H1 (cell line): ENCODE measurements at regions not wholly inside any gene's neighbourhood (a gene's known extent, or its start where the extent isn't known, plus 50 kb on each side); places are given as distances from the start of the nearest gene placed in this dataset.

Experiments
- CTCF ChIA-PET: fragments of 300-600 bp; sonication (Branson Sonifier 250); formaldehyde crosslinking; loops from one replicate; lab custom pipeline; 2021; ENCODE audit not compliant: partially characterized antibody; lab: Charles Lee
- POLR2A ChIA-PET: fragments of 300-600 bp; sonication (Branson Sonifier 250); formaldehyde crosslinking; loops from one replicate; lab custom pipeline; 2021; ENCODE audit warnings: inconsistent platforms; ENCODE audit not compliant: partially characterized antibody; lab: Charles Lee
- DNase-seq, 2 experiments: peaks; one replicate each; pipeline versions ENCODE4 v3.0.0 to v3.0.0-alpha.2; 2010 to 2022; ENCODE audit warnings: low spot score in 2 of 2, low read depth in 1 of 2, mixed read lengths in 1 of 2
- FAIRE-seq: peaks from 2 replicates; lab custom pipeline; 2011; peaks lifted over from hg19 to GRCh38; lab: Jason Lieb, UNC
- H2AFZ ChIP-seq: 2 replicates; pipeline ENCODE4 v1.8.1; 2012; ENCODE audit warnings: low read length, inconsistent platforms
- H2AK5ac ChIP-seq: 2 replicates; pipeline ENCODE4 v1.6.1; 2013; ENCODE audit warnings: low read depth, low read length
- H2BK120ac ChIP-seq: replicated peaks from 2 replicates; pipeline ENCODE3; 2013; ENCODE audit warnings: low read depth, low read length, inconsistent platforms
- H2BK12ac ChIP-seq: 2 replicates; pipeline ENCODE4 v1.6.1; 2013; ENCODE audit warnings: low read depth, low read length
- H2BK15ac ChIP-seq: 2 replicates; pipeline ENCODE4 v1.6.1; 2013; ENCODE audit warnings: low read length
- H2BK20ac ChIP-seq: 2 replicates; pipeline ENCODE4 v1.6.1; 2013; ENCODE audit warnings: low read length
- H2BK5ac ChIP-seq: 2 replicates; pipeline ENCODE4 v1.6.1; 2013; ENCODE audit warnings: low read depth, low read length
- H3K14ac ChIP-seq: 2 replicates; pipeline ENCODE4 v1.6.1; 2013; ENCODE audit warnings: inconsistent platforms; ENCODE audit not compliant: insufficient read length
- H3K18ac ChIP-seq: 2 replicates; pipeline ENCODE4 v1.6.1; 2013; ENCODE audit warnings: low read length; ENCODE audit errors: extremely low read depth
- H3K23ac ChIP-seq: 2 replicates; pipeline ENCODE4 v1.6.1; 2013; ENCODE audit warnings: inconsistent platforms; ENCODE audit not compliant: insufficient read length
- H3K23me2 ChIP-seq: 2 replicates; pipeline ENCODE4 v1.6.1; 2013; ENCODE audit warnings: low read depth, low read length
- H3K27ac ChIP-seq: 2 replicates; pipeline ENCODE4 v1.6.1; 2011; ENCODE audit warnings: low read depth, low read length, inconsistent platforms
- H3K27me3 ChIP-seq, 4 experiments: replicated peaks in 1 of 4; 1 replicate in 1 of 4; 2 replicates in 3 of 4; pipeline versions ENCODE4 v1.6.1 to v1.8.1; 2011 to 2013; ENCODE audit warnings: low read length in 3 of 4, mild to moderate bottlenecking in 3 of 4, inconsistent platforms in 2 of 4, mixed read lengths in 2 of 4, moderate library complexity in 1 of 4; ENCODE audit not compliant: control insufficient read depth in 3 of 4, insufficient read depth in 3 of 4; ENCODE audit errors: extremely low read depth in 1 of 4
- H3K36me3 ChIP-seq, 4 experiments: 2 replicates each; pipeline versions ENCODE4 v1.6.1 to v1.8.1; 2011 to 2013; ENCODE audit warnings: mild to moderate bottlenecking in 4 of 4, low read length in 3 of 4, moderate library complexity in 2 of 4, control low read depth in 1 of 4, inconsistent platforms in 1 of 4; ENCODE audit not compliant: insufficient read depth in 4 of 4, control insufficient read depth in 2 of 4
- H3K4ac ChIP-seq: replicated peaks from 2 replicates; pipeline ENCODE3; 2013; ENCODE audit warnings: low read length, low read depth, mixed read lengths, inconsistent platforms; ENCODE audit not compliant: insufficient read length
- H3K4me1 ChIP-seq, 4 experiments: replicated peaks in 1 of 4; 1 replicate in 1 of 4; 2 replicates in 3 of 4; pipeline versions ENCODE4 v1.6.1 to v1.8.1; 2011 to 2013; ENCODE audit warnings: low read length in 3 of 4, inconsistent platforms in 2 of 4, mixed read lengths in 1 of 4; ENCODE audit not compliant: insufficient read depth in 4 of 4, control insufficient read depth in 3 of 4
- H3K4me2 ChIP-seq, 2 experiments: 2 replicates each; pipeline versions ENCODE4 v1.6.1 to v1.8.1; 2011 to 2013; ENCODE audit warnings: low read depth in 2 of 2, low read length in 2 of 2, control low read depth in 1 of 2, inconsistent platforms in 1 of 2, mild to moderate bottlenecking in 1 of 2; ENCODE audit not compliant: insufficient read depth in 1 of 2
- H3K4me3 ChIP-seq, 4 experiments: fragments of 200-600, 300-600 bp in 1 of 4; sonication (generic), shearing (Covaris generic), sonication (Bioruptor Twin) in 1 of 4; 2 replicates each; pipeline versions ENCODE4 v1.5.1 to v1.8.1; 2011 to 2016; ENCODE audit warnings: low read length in 4 of 4, low read depth in 3 of 4, control low read depth in 2 of 4, inconsistent platforms in 2 of 4, mild to moderate bottlenecking in 2 of 4, mixed read lengths in 1 of 4, moderate library complexity in 1 of 4; ENCODE audit not compliant: insufficient read depth in 2 of 4; ENCODE audit errors: extremely low read depth in 1 of 4
- H3K56ac ChIP-seq: replicated peaks from 2 replicates; pipeline ENCODE3; 2013; ENCODE audit warnings: low read depth, mild to moderate bottlenecking, mixed read lengths, low read length, inconsistent platforms; ENCODE audit not compliant: insufficient read length
- H3K79me1 ChIP-seq: 2 replicates; pipeline ENCODE4 v1.6.1; 2013; ENCODE audit warnings: low read depth, low read length, control low read depth
- H3K79me2 ChIP-seq, 2 experiments: 2 replicates each; pipeline versions ENCODE4 v1.6.1 to v1.8.1; 2012 to 2013; ENCODE audit warnings: low read length in 2 of 2, mild to moderate bottlenecking in 2 of 2, inconsistent platforms in 1 of 2; ENCODE audit not compliant: insufficient read depth in 2 of 2, control insufficient read depth in 1 of 2
- H3K9ac ChIP-seq, 4 experiments: replicated peaks in 1 of 4; 1 replicate in 1 of 4; 2 replicates in 3 of 4; pipeline versions ENCODE4 v1.6.1 to v1.8.1; 2011 to 2013; ENCODE audit warnings: low read depth in 3 of 4, low read length in 3 of 4, control low read depth in 2 of 4, mild to moderate bottlenecking in 2 of 4, moderate library complexity in 2 of 4, inconsistent platforms in 1 of 4; ENCODE audit errors: extremely low read depth in 1 of 4
- H3K9me3 ChIP-seq, 2 experiments: 2 replicates each; pipeline versions ENCODE4 v1.6.1 to v1.8.1; 2012 to 2013; ENCODE audit warnings: mild to moderate bottlenecking in 2 of 2, moderate library complexity in 2 of 2, control low read depth in 1 of 2, inconsistent platforms in 1 of 2, low read depth in 1 of 2, low read length in 1 of 2, mixed read lengths in 1 of 2; ENCODE audit not compliant: insufficient read depth in 2 of 2
- H4K20me1 ChIP-seq, 2 experiments: replicated peaks in 1 of 2; 2 replicates each; pipeline versions ENCODE3 to v1.8.1; 2011 to 2013; ENCODE audit warnings: inconsistent platforms in 2 of 2, low read length in 2 of 2, mild to moderate bottlenecking in 1 of 2; ENCODE audit not compliant: insufficient read depth in 2 of 2, control insufficient read depth in 1 of 2
- H4K5ac ChIP-seq: 2 replicates; pipeline ENCODE4 v1.6.1; 2013; ENCODE audit warnings: low read length, low read depth, mixed read lengths, inconsistent platforms; ENCODE audit not compliant: insufficient read length
- H4K8ac ChIP-seq: 2 replicates; pipeline ENCODE4 v1.8.0; 2013; ENCODE audit warnings: mild to moderate bottlenecking, moderate library complexity, low read length, inconsistent platforms; ENCODE audit not compliant: insufficient read depth; ENCODE audit errors: extremely low read depth
- H4K91ac ChIP-seq: replicated peaks from 2 replicates; pipeline ENCODE3; 2013; ENCODE audit warnings: low read length, mixed read lengths, inconsistent platforms; ENCODE audit not compliant: insufficient read length
- CHD7 ChIP-seq: fragments of 300-600 bp; sonication (generic); IDR thresholded peaks from 2 replicates; pipeline ENCODE4 v1.7.1; 2012; ENCODE audit warnings: low read length, moderate library complexity, mild to moderate bottlenecking, inconsistent platforms; ENCODE audit not compliant: insufficient replicate concordance
- WGBS, 2 experiments: shearing (Covaris generic) in 1 of 2; methylation state at CpG; one replicate each; pipeline versions ENCODE4 v1.1.6 to v1.1.7; 2013 to 2015; ENCODE audit warnings: low lambda C conversion rate in 2 of 2, mixed read lengths in 2 of 2, inconsistent platforms in 1 of 2, low coverage in 1 of 2, missing lambda C conversion rate in 1 of 2; ENCODE audit not compliant: insufficient replicate concordance in 2 of 2, insufficient coverage in 1 of 2, insufficient read length in 1 of 2; ENCODE audit errors: extremely low coverage in 1 of 2, missing lambda C conversion rate in 1 of 2; 5-methylcytosine and 5-hydroxymethylcytosine counted together

DNA sequence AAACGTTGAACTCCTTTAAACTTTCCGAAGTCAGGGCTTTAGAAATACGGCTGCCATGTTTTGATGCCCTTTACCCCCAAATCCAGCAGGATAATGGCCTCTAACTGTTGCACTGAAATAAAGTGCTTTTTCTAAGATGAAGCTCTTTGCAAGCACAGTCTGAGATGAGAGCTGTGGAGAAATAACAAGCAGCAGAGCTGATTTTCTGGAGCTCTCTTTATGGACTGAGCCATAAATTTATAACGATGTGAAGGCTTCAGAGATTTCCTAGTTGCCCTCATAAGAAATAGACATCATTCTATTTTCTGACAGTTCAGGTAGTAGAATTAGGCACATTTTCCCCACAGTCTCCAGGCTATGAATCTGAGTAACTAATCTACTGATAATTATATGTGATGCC lies 567.3 kb downstream of the PDHA2 start:
- Histone ChIP-seq H4K5ac (no peak overlapping the region), H2BK15ac (no peak overlapping the region), H3K18ac (no peak overlapping the region), H3K14ac (no peak overlapping the region), H3K23me2 (no peaks in the 10 kb centered on the region), H3K9me3 (no peaks in the 10 kb centered on the region; a peak in 1 of 4 replicates), H3K4me1 (no peaks in the 10 kb centered on the region), H4K91ac (no peak overlapping the region), H3K4me3 (no peak overlapping the region), H4K20me1 (no peaks in the 10 kb centered on the region), H3K9ac (no peak overlapping the region), H3K79me1 (no peaks in the 10 kb centered on the region), H4K8ac (no peak overlapping the region), H3K27ac (no peak overlapping the region), H2AK5ac (no peak overlapping the region), H2BK20ac (no peak overlapping the region), H3K79me2 (no peaks in the 10 kb centered on the region), H3K23ac (no peak overlapping the region), H3K4me2 (no peak overlapping the region), H2AFZ (peak overlapping the region; percentile 47; the same call in 1 of the 2 replicates), H3K27me3 (no peaks in the 10 kb centered on the region), H2BK120ac (no peak overlapping the region), H3K56ac (no peak overlapping the region), H2BK12ac (no peak overlapping the region), H2BK5ac (no peak overlapping the region), H3K4ac (no peak overlapping the region), H3K36me3 (no peaks in the 10 kb centered on the region)
- no peak for DNase-seq
- FAIRE-seq: no peak
- no peak for TF ChIP-seq CHD7
- CTCF ChIA-PET: interaction anchor here (0.6 kb wide), 1 partner anchor 435 kb away, joined by 3 read pairs; no protein-coding TSS in a partner anchor
- 93% methylated on average over 4 of the region's 4 CpGs; no CpG with 5 or more reads in 1 of the 2 experiments for WGBS, 2 experiments
- POLR2A ChIA-PET: no interaction called here
